ENCODE measurements at regions not wholly inside any gene's neighbourhood (a gene's known extent, or its start where the extent isn't known, plus 50 kb on each side); places are given as distances from the start of the nearest gene placed in this dataset.

GRCh38 chr1:79741720-79742421 is 735.3 kb upstream of the ADGRL4 start:
- H3K36me3 ChIP-seq (ENCODE audit: control insufficient read depth, insufficient read depth, low read length, severe bottlenecking), result no peaks in the 10 kb centered on the region
- H3K27me3 ChIP-seq (replicated peaks; ENCODE audit: control insufficient read depth, insufficient read depth, low read length), result no peaks in the 10 kb centered on the region
- H3K9ac ChIP-seq (ENCODE audit: low read length), result no peak overlapping the region
- DNase-seq (ENCODE audit: low read depth), result no peak
- H3K4me3 ChIP-seq (ENCODE audit: low read length), result no peak overlapping the region
- no peaks in the 10 kb centered on the region for H3K4me1 ChIP-seq (ENCODE audit: control insufficient read depth, insufficient read depth, low read length)
- peaks cover 5% of the 10 kb centered on the region for H3K9me3 ChIP-seq (ENCODE audit: control insufficient read depth, low read length)

- no peak for DNase-seq (ENCODE audit: low read depth)
- H3K36me3 ChIP-seq (ENCODE audit: control insufficient read depth, insufficient read depth, low read length, severe bottlenecking), result no peaks in the 10 kb centered on the region
- H3K4me1 ChIP-seq (ENCODE audit: control insufficient read depth, insufficient read depth, low read length), result no peaks in the 10 kb centered on the region
- H3K9ac ChIP-seq (ENCODE audit: low read length), result no peak overlapping the region
- no peak overlapping the region for H3K4me3 ChIP-seq (ENCODE audit: low read length)
- H3K27me3 ChIP-seq (replicated peaks; ENCODE audit: control insufficient read depth, insufficient read depth, low read length), result no peaks in the 10 kb centered on the region
- peaks cover 5% of the 10 kb centered on the region for H3K9me3 ChIP-seq (ENCODE audit: control insufficient read depth, low read length)
Observed at GRCh38 chr1:79738101-79738500, 731.6 kb upstream of the ADGRL4 start.

- Histone ChIP-seq H3K4me1 (ENCODE audit: control insufficient read depth, insufficient read depth, low read length) (no peaks in the 10 kb centered on the region), H3K9me3 (ENCODE audit: control insufficient read depth, low read length) (peaks cover 5% of the 10 kb centered on the region), H3K4me3 (ENCODE audit: low read length) (no peak overlapping the region), H3K36me3 (ENCODE audit: control insufficient read depth, insufficient read depth, low read length, severe bottlenecking) (no peaks in the 10 kb centered on the region), H3K9ac (ENCODE audit: low read length) (no peak overlapping the region), H3K27me3 (replicated peaks; ENCODE audit: control insufficient read depth, insufficient read depth, low read length) (no peaks in the 10 kb centered on the region)
- DNase-seq (ENCODE audit: low read depth), result no peak
Observed at GRCh38 chr1:79737193-79737592, 730.7 kb upstream of the ADGRL4 start.

GRCh38 chr1:79732950-79733349 is 726.4 kb upstream of the ADGRL4 start:
- H3K36me3 ChIP-seq (ENCODE audit: control insufficient read depth, insufficient read depth, low read length, severe bottlenecking), result no peaks in the 10 kb centered on the region
- DNase-seq (ENCODE audit: low read depth), result no peak
- H3K27me3 ChIP-seq (replicated peaks; ENCODE audit: control insufficient read depth, insufficient read depth, low read length), result no peaks in the 10 kb centered on the region
- no peak overlapping the region for H3K9ac ChIP-seq (ENCODE audit: low read length)
- no peak overlapping the region for H3K4me3 ChIP-seq (ENCODE audit: low read length)
- no peaks in the 10 kb centered on the region for H3K9me3 ChIP-seq (ENCODE audit: control insufficient read depth, low read length)
- no peaks in the 10 kb centered on the region for H3K4me1 ChIP-seq (ENCODE audit: control insufficient read depth, insufficient read depth, low read length)

- peak; percentile 60 for DNase-seq (ENCODE audit: low read depth)
- no peaks in the 10 kb centered on the region for H3K27me3 ChIP-seq (replicated peaks; ENCODE audit: control insufficient read depth, insufficient read depth, low read length)
- H3K4me1 ChIP-seq (ENCODE audit: control insufficient read depth, insufficient read depth, low read length), result peaks cover 11% of the 10 kb centered on the region
- no peaks in the 10 kb centered on the region for H3K36me3 ChIP-seq (ENCODE audit: control insufficient read depth, insufficient read depth, low read length, severe bottlenecking)
- no peaks in the 10 kb centered on the region for H3K9me3 ChIP-seq (ENCODE audit: control insufficient read depth, low read length)
- H3K4me3 ChIP-seq (ENCODE audit: low read length), result peak overlapping the region; percentile 29
- no peak overlapping the region for H3K9ac ChIP-seq (ENCODE audit: low read length)
Observed at GRCh38 chr1:79726911-79727310, 720.4 kb upstream of the ADGRL4 start.

GRCh38 chr1:79726321-79726720 is 719.8 kb upstream of the ADGRL4 start:
- Histone ChIP-seq H3K4me1 (ENCODE audit: control insufficient read depth, insufficient read depth, low read length) (peaks cover 11% of the 10 kb centered on the region), H3K4me3 (ENCODE audit: low read length) (peak overlapping the region; percentile 29), H3K27me3 (replicated peaks; ENCODE audit: control insufficient read depth, insufficient read depth, low read length) (no peaks in the 10 kb centered on the region), H3K36me3 (ENCODE audit: control insufficient read depth, insufficient read depth, low read length, severe bottlenecking) (no peaks in the 10 kb centered on the region), H3K9me3 (ENCODE audit: control insufficient read depth, low read length) (no peaks in the 10 kb centered on the region), H3K9ac (ENCODE audit: low read length) (no peak overlapping the region)
- peak; percentile 15 for DNase-seq (ENCODE audit: low read depth)

- Histone ChIP-seq H3K36me3 (ENCODE audit: control insufficient read depth, insufficient read depth, low read length, severe bottlenecking) (no peaks in the 10 kb centered on the region), H3K9me3 (ENCODE audit: control insufficient read depth, low read length) (no peaks in the 10 kb centered on the region)
- DNase-seq (ENCODE audit: low read depth), result peak; percentile 67
Observed at GRCh38 chr1:79716447-79716846, 709.9 kb upstream of the ADGRL4 start.

GRCh38 chr1:79714664-79715063 is 708.1 kb upstream of the ADGRL4 start:
- Histone ChIP-seq H3K9me3 (ENCODE audit: control insufficient read depth, low read length) (no peaks in the 10 kb centered on the region), H3K36me3 (ENCODE audit: control insufficient read depth, insufficient read depth, low read length, severe bottlenecking) (no peaks in the 10 kb centered on the region), H3K27me3 (replicated peaks; ENCODE audit: control insufficient read depth, insufficient read depth, low read length) (no peaks in the 10 kb centered on the region), H3K4me3 (ENCODE audit: low read length) (no peak overlapping the region), H3K9ac (ENCODE audit: low read length) (no peak overlapping the region), H3K4me1 (ENCODE audit: control insufficient read depth, insufficient read depth, low read length) (peaks cover 13% of the 10 kb centered on the region)
- DNase-seq (ENCODE audit: low read depth), result no peak

More at GRCh38 chr1:79716447-79716846, 709.9 kb upstream of the ADGRL4 start:
- no peaks in the 10 kb centered on the region for H3K27me3 ChIP-seq (replicated peaks; ENCODE audit: control insufficient read depth, insufficient read depth, low read length)
- no peak overlapping the region for H3K9ac ChIP-seq (ENCODE audit: low read length)
- H3K4me1 ChIP-seq (ENCODE audit: control insufficient read depth, insufficient read depth, low read length), result peaks cover 2% of the 10 kb centered on the region
- H3K4me3 ChIP-seq (ENCODE audit: low read length), result no peak overlapping the region

- peak; percentile 63 for DNase-seq (ENCODE audit: low read depth)
- Histone ChIP-seq H3K4me1 (ENCODE audit: control insufficient read depth, insufficient read depth, low read length) (peaks cover 18% of the 10 kb centered on the region), H3K36me3 (ENCODE audit: control insufficient read depth, insufficient read depth, low read length, severe bottlenecking) (no peaks in the 10 kb centered on the region), H3K9ac (ENCODE audit: low read length) (no peak overlapping the region), H3K9me3 (ENCODE audit: control insufficient read depth, low read length) (no peaks in the 10 kb centered on the region), H3K4me3 (ENCODE audit: low read length) (no peak overlapping the region), H3K27me3 (replicated peaks; ENCODE audit: control insufficient read depth, insufficient read depth, low read length) (no peaks in the 10 kb centered on the region)
Observed at GRCh38 chr1:79711001-79711431, 704.5 kb upstream of the ADGRL4 start.

GRCh38 chr1:79708646-79709265 is 702.2 kb upstream of the ADGRL4 start:
- Histone ChIP-seq H3K9ac (ENCODE audit: low read length) (no peak overlapping the region), H3K27me3 (replicated peaks; ENCODE audit: control insufficient read depth, insufficient read depth, low read length) (no peaks in the 10 kb centered on the region), H3K36me3 (ENCODE audit: control insufficient read depth, insufficient read depth, low read length, severe bottlenecking) (no peaks in the 10 kb centered on the region), H3K9me3 (ENCODE audit: control insufficient read depth, low read length) (no peaks in the 10 kb centered on the region), H3K4me3 (ENCODE audit: low read length) (no peak overlapping the region), H3K4me1 (ENCODE audit: control insufficient read depth, insufficient read depth, low read length) (peaks cover 18% of the 10 kb centered on the region)
- no peak for DNase-seq (ENCODE audit: low read depth)

- no peak for DNase-seq (ENCODE audit: low read depth)
- Histone ChIP-seq H3K27me3 (replicated peaks; ENCODE audit: control insufficient read depth, insufficient read depth, low read length) (no peaks in the 10 kb centered on the region), H3K9ac (ENCODE audit: low read length) (no peak overlapping the region), H3K36me3 (ENCODE audit: control insufficient read depth, insufficient read depth, low read length, severe bottlenecking) (no peaks in the 10 kb centered on the region), H3K4me1 (ENCODE audit: control insufficient read depth, insufficient read depth, low read length) (peaks cover 5% of the 10 kb centered on the region), H3K4me3 (ENCODE audit: low read length) (no peak overlapping the region), H3K9me3 (ENCODE audit: control insufficient read depth, low read length) (no peaks in the 10 kb centered on the region)
Observed at GRCh38 chr1:79705218-79705617, 698.7 kb upstream of the ADGRL4 start.

Measured in adipocyte (in vitro differentiated cells).